Sigmoid colon (tissue), 6 donors: ENCODE measurements at regions not wholly inside any gene's neighbourhood (a gene's known extent, or its start where the extent isn't known, plus 50 kb on each side); places are given as distances from the start of the nearest gene placed in this dataset.

Experiments used
- DNase-seq: peaks from one replicate; pipeline ENCODE4 v3.0.0-alpha.2; 2019
- H3K27ac ChIP-seq, 4 donors: fragments of 200-600 bp; sonication (generic); one replicate each; pipeline ENCODE4 v1.5.1; 2016 to 2019; ENCODE audit warnings: mild to moderate bottlenecking in 1 of 4
- H3K27me3 ChIP-seq, 3 donors: fragments of 200-600 bp; sonication (generic); one replicate each; pipeline ENCODE4 v1.5.1; 2019; ENCODE audit warnings: mild to moderate bottlenecking in 1 of 3
- H3K36me3 ChIP-seq, 4 donors: fragments of 200-600 bp; sonication (generic); one replicate each; pipeline ENCODE4 v1.5.1; 2016 to 2019
- H3K4me1 ChIP-seq, 4 donors: fragments of 200-600 bp; sonication (generic); one replicate each; pipeline ENCODE4 v1.5.1; 2017 to 2019
- H3K4me3 ChIP-seq, 4 donors: fragments of 200-600 bp; sonication (generic); one replicate each; pipeline ENCODE4 v1.5.1; 2017 to 2019; ENCODE audit warnings: mild to moderate bottlenecking in 2 of 4, moderate library complexity in 1 of 4
- H3K9me3 ChIP-seq, 4 donors: fragments of 200-600 bp in 3 of 4; sonication (generic) in 3 of 4; one replicate each; pipeline versions ENCODE4 v1.5.1 to v1.6.1; 2013 to 2019
- CTCF ChIP-seq, 4 experiments: fragments of 450-650 bp in 3 of 4; fragments of 200-600 bp in 1 of 4; IDR thresholded peaks; one replicate each; pipeline ENCODE4 v1.5.1; 2016 to 2019; ENCODE audit warnings: antibody characterized with exemption in 4 of 4, mild to moderate bottlenecking in 3 of 4, moderate library complexity in 2 of 4
- EP300 ChIP-seq, 4 donors: sonication (generic); formaldehyde crosslinking; IDR thresholded peaks; one replicate each; pipeline ENCODE4 v1.6.1; 2017; ENCODE audit warnings: antibody characterized with exemption in 4 of 4
- POLR2A ChIP-seq, 2 donors: fragments of 450-650 bp; IDR thresholded peaks; one replicate each; pipeline ENCODE4 v1.6.1; 2016; ENCODE audit warnings: antibody characterized with exemption in 2 of 2, mild to moderate bottlenecking in 2 of 2, moderate library complexity in 2 of 2
- POLR2AphosphoS5 ChIP-seq, 4 donors: sonication (generic); formaldehyde crosslinking; IDR thresholded peaks; one replicate each; pipeline ENCODE4 v1.6.1; 2017; ENCODE audit warnings: antibody characterized with exemption in 4 of 4
- WGBS, 2 donors: extraction: QIAGEN DNeasy Blood & Tissue Kit; methylation state at CpG; one replicate each; pipeline ENCODE4 v1.1.7; 2013; 5-methylcytosine and 5-hydroxymethylcytosine counted together
- intact Hi-C: fragments of 100-400 bp; cut with DNase I; formaldehyde crosslinking; loops from one replicate; pipeline ENCODE4 v1.15.1; 2023
- donor health status: healthy with polysubstance abuse.
- donor health status: healthy.

GRCh38 chr9:85237478-85237877, 504.3 kb downstream of the AGTPBP1 start:
- peaks cover 0 to 5% (median 0%) of the 10 kb centered on the region in 4 donors for H3K9me3 ChIP-seq
- no peak for DNase-seq
- H3K27ac ChIP-seq: no peak overlapping the region
- H3K4me3 ChIP-seq: no peak overlapping the region
- H3K36me3 ChIP-seq: no peaks in the 10 kb centered on the region
- H3K27me3 ChIP-seq: no peaks in the 10 kb centered on the region
- intact Hi-C loops: no loop called here
- WGBS, 2 donors: 0% methylated on average over 1 of the region's 1 CpG
- no peak for TF ChIP-seq POLR2A (IDR thresholded peaks at IDR 0.05)
- no peak for TF ChIP-seq EP300 (IDR thresholded peaks at IDR 0.05)
- no peak for TF ChIP-seq CTCF (IDR thresholded peaks at IDR 0.05)
- no peak for TF ChIP-seq POLR2AphosphoS5 (IDR thresholded peaks at IDR 0.05)
- H3K4me1 ChIP-seq: no peaks in the 10 kb centered on the region

GRCh38 chr9:85230081-85230480, 511.7 kb downstream of the AGTPBP1 start:
- TF ChIP-seq POLR2A (IDR thresholded peaks at IDR 0.05) (no peak), EP300 (IDR thresholded peaks at IDR 0.05) (no peak), CTCF (IDR thresholded peaks at IDR 0.05) (no peak), POLR2AphosphoS5 (IDR thresholded peaks at IDR 0.05) (no peak)
- no peaks in the 10 kb centered on the region for H3K36me3 ChIP-seq
- no peak overlapping the region for H3K27ac ChIP-seq
- H3K27me3 ChIP-seq: no peaks in the 10 kb centered on the region
- H3K4me3 ChIP-seq: no peak overlapping the region
- no peaks in the 10 kb centered on the region for H3K9me3 ChIP-seq
- 79 to 86% methylated on average over 4 of the region's 4 CpGs for WGBS, 2 donors
- intact Hi-C loops: no loop called here
- H3K4me1 ChIP-seq: no peaks in the 10 kb centered on the region
- DNase-seq: no peak

GRCh38 chr9:85228111-85228855, 513.5 kb downstream of the AGTPBP1 start:
- no peaks in the 10 kb centered on the region for H3K4me1 ChIP-seq
- no peak overlapping the region for H3K27ac ChIP-seq
- TF ChIP-seq POLR2A (IDR thresholded peaks at IDR 0.05): no peak
- TF ChIP-seq CTCF (IDR thresholded peaks at IDR 0.05): no peak
- H3K9me3 ChIP-seq: no peaks in the 10 kb centered on the region
- no peaks in the 10 kb centered on the region for H3K36me3 ChIP-seq
- H3K4me3 ChIP-seq: no peak overlapping the region
- WGBS, 2 donors: 82 to 94% methylated on average over 9 of the region's 9 CpGs
- intact Hi-C loops: no loop called here
- H3K27me3 ChIP-seq: no peaks in the 10 kb centered on the region
- no peak for DNase-seq

GRCh38 chr9:85225180-85225579, 516.6 kb downstream of the AGTPBP1 start:
- no peak overlapping the region for H3K4me3 ChIP-seq
- no peak for TF ChIP-seq EP300 (IDR thresholded peaks at IDR 0.05)
- TF ChIP-seq POLR2AphosphoS5 (IDR thresholded peaks at IDR 0.05): no peak
- no peak for TF ChIP-seq POLR2A (IDR thresholded peaks at IDR 0.05)
- TF ChIP-seq CTCF (IDR thresholded peaks at IDR 0.05): no peak
- no peaks in the 10 kb centered on the region for H3K27me3 ChIP-seq
- H3K36me3 ChIP-seq: no peaks in the 10 kb centered on the region
- 36 to 74% methylated on average over 2 of the region's 2 CpGs for WGBS, 2 donors
- no peaks in the 10 kb centered on the region for H3K4me1 ChIP-seq
- intact Hi-C loops: no loop called here
- no peak overlapping the region for H3K27ac ChIP-seq
- DNase-seq: no peak
- no peaks in the 10 kb centered on the region for H3K9me3 ChIP-seq

GRCh38 chr9:85224729-85225128, 517.0 kb downstream of the AGTPBP1 start:
- no peak for DNase-seq
- no peaks in the 10 kb centered on the region for H3K36me3 ChIP-seq
- intact Hi-C loops: no loop called here
- H3K4me1 ChIP-seq: no peaks in the 10 kb centered on the region
- no peaks in the 10 kb centered on the region for H3K27me3 ChIP-seq
- H3K4me3 ChIP-seq: no peak overlapping the region
- TF ChIP-seq CTCF (IDR thresholded peaks at IDR 0.05): no peak
- no peak for TF ChIP-seq POLR2AphosphoS5 (IDR thresholded peaks at IDR 0.05)
- TF ChIP-seq EP300 (IDR thresholded peaks at IDR 0.05): no peak
- TF ChIP-seq POLR2A (IDR thresholded peaks at IDR 0.05): no peak
- H3K9me3 ChIP-seq: no peaks in the 10 kb centered on the region
- H3K27ac ChIP-seq: no peak overlapping the region
- 48 to 76% methylated on average over 4 of the region's 4 CpGs for WGBS, 2 donors
